Lung (tissue), 11 donors: ENCODE measurements at regions not wholly inside any gene's neighbourhood (a gene's known extent, or its start where the extent isn't known, plus 50 kb on each side); places are given as distances from the start of the nearest gene placed in this dataset.

Experiments
- ATAC-seq: fragments of 200-7000 bp; cut with Tn5 transposase; one replicate; pipeline ENCODE4 v1.9.1; 2020; ENCODE audit warnings: moderate number of reproducible peaks; ENCODE audit not compliant: insufficient read depth, low FRiP score
- DNase-seq, 3 donors: peaks; one replicate each; pipeline ENCODE4 v3.0.0-alpha.2; 2013 to 2017
- H3K27ac ChIP-seq, 2 donors: one replicate each; pipeline ENCODE4 v1.5.1; 2013; ENCODE audit warnings: mild to moderate bottlenecking in 2 of 2, moderate library complexity in 2 of 2, control low read depth in 1 of 2, inconsistent platforms in 1 of 2, low read depth in 1 of 2, low read length in 1 of 2
- H3K27me3 ChIP-seq, 3 donors: one replicate each; pipeline ENCODE4 v1.5.1; 2013; ENCODE audit warnings: low read length in 2 of 3; ENCODE audit not compliant: control insufficient read depth in 3 of 3, insufficient read depth in 3 of 3
- H3K36me3 ChIP-seq, 4 donors: one replicate each; pipeline ENCODE4 v1.5.1; 2013; ENCODE audit warnings: low read length in 4 of 4, mild to moderate bottlenecking in 1 of 4, moderate library complexity in 1 of 4; ENCODE audit not compliant: control insufficient read depth in 4 of 4, insufficient read depth in 4 of 4
- H3K4me1 ChIP-seq, 5 donors: one replicate each; pipeline ENCODE4 v1.5.1; 2013; ENCODE audit warnings: low read length in 5 of 5, mild to moderate bottlenecking in 2 of 5, moderate library complexity in 1 of 5; ENCODE audit not compliant: control insufficient read depth in 5 of 5, insufficient read depth in 5 of 5
- H3K4me3 ChIP-seq: one replicate; pipeline ENCODE4 v1.5.1; 2013; ENCODE audit warnings: mild to moderate bottlenecking, control low read depth, moderate library complexity
- H3K9ac ChIP-seq, 2 donors: one replicate each; pipeline ENCODE4 v1.5.1; 2013; ENCODE audit warnings: low read length in 2 of 2, control low read depth in 1 of 2; ENCODE audit not compliant: insufficient read depth in 1 of 2
- H3K9me3 ChIP-seq, 4 donors: one replicate each; pipeline ENCODE4 v1.5.1; 2013; ENCODE audit warnings: low read length in 3 of 4, mild to moderate bottlenecking in 1 of 4, moderate library complexity in 1 of 4; ENCODE audit not compliant: control insufficient read depth in 4 of 4, insufficient read depth in 3 of 4
- WGBS, 2 donors: extraction: QIAGEN DNeasy Blood & Tissue Kit; methylation state at CpG; one replicate each; pipeline ENCODE4 v1.1.7; 2013; 5-methylcytosine and 5-hydroxymethylcytosine counted together
- TF ChIP-seq, protein P1 (sequence below): IDR thresholded peaks from 2 replicates; pipeline ENCODE4 v1.5.1; 2012; ENCODE audit warnings: mild to moderate bottlenecking; ENCODE audit errors: control extremely low read depth, extremely low read depth
- donor health status: control.
- donor health status: control.
- donor health status: Bipolar disorder and iron deficiency.
- donor health status: healthy.
- donor health status: DM: yes; HTN: yes; CAD: no.

DNA sequence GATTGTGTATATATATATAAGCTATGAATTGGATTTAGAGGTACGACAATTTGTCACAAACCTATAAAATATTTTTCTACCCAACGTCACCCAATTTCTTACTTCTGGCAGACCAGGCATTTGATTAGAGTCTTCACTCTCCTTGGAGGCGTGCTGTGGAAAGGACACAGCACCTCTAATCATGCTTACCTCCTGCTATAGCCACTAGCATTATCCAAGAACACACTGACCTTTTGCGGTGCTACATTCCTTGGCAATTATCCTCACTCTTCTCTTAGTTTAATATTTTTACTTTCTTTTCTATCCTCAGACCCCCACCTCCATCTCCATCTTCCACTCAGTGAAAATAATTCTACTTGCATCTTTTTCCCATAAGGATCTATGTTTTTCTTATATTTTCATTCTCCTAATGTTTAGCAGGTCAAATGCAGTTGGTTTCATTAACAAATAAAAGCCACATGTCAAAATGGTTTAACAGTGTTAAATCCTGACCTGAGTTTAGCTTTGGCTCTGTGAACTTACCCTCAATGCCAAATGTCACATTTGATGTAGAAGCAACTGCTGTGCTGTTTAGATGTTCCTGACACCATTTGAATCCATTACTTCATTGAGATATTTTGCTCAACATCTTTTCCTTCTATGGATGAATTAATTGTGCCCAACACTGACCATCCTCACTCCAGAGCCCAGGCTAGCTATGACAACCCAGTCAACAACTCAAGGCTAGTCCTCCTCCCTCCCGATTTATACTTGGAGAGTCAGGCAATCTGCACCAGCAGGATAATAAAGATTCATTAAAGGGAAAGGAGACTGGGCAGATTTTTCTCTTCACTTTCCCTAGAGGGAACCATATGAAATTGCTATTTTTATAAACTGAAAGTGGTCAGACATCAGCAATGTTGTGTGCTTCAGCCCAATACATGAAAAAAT, 240.5 kb downstream of the MREG start:
- no peak for ATAC-seq
- Histone ChIP-seq H3K27me3 (no peaks in the 10 kb centered on the region), H3K27ac (no peak overlapping the region), H3K4me3 (no peak overlapping the region), H3K9ac (no peak overlapping the region), H3K36me3 (no peaks in the 10 kb centered on the region), H3K9me3 (peaks cover 0 to under 1% (median 0%) of the 10 kb centered on the region in 4 donors), H3K4me1 (peaks cover 0 to 15% (median 2%) of the 10 kb centered on the region in 5 donors)
- TF ChIP-seq, protein P1, sequence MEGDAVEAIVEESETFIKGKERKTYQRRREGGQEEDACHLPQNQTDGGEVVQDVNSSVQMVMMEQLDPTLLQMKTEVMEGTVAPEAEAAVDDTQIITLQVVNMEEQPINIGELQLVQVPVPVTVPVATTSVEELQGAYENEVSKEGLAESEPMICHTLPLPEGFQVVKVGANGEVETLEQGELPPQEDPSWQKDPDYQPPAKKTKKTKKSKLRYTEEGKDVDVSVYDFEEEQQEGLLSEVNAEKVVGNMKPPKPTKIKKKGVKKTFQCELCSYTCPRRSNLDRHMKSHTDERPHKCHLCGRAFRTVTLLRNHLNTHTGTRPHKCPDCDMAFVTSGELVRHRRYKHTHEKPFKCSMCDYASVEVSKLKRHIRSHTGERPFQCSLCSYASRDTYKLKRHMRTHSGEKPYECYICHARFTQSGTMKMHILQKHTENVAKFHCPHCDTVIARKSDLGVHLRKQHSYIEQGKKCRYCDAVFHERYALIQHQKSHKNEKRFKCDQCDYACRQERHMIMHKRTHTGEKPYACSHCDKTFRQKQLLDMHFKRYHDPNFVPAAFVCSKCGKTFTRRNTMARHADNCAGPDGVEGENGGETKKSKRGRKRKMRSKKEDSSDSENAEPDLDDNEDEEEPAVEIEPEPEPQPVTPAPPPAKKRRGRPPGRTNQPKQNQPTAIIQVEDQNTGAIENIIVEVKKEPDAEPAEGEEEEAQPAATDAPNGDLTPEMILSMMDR = no peak
- 91 to 97% methylated on average over 5 of the region's 5 CpGs for WGBS, 2 donors
- DNase-seq = no peak

DNA sequence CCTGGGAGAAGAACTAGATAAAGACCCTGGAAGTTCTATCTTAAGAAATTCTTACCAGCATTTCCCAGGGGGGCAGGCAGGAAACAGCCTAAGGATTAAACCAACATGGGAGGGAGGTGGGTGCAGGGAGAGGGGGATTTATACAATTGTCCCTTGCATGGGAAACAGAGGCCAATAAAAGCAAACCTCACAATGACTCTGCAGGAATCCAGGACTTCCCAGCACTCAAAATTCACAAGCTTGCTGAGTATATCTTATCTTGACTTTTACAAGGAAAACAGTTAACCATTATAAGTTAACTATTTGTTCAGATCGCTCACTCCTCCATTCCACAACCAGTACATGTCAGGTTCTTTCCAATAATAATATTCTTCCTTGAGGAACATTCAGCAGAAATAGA, 241.3 kb downstream of the MREG start:
- peaks cover 0 to 5% (median under 1%) of the 10 kb centered on the region in 4 donors for H3K9me3 ChIP-seq
- H3K9ac ChIP-seq = no peak overlapping the region
- 67 to 74% methylated on average over 1 of the region's 1 CpG for WGBS, 2 donors
- no peaks in the 10 kb centered on the region for H3K36me3 ChIP-seq
- ATAC-seq (no peak), DNase-seq (no peak)
- TF ChIP-seq, protein P1 = no peak
- no peak overlapping the region for H3K27ac ChIP-seq
- H3K4me3 ChIP-seq = no peak overlapping the region
- H3K27me3 ChIP-seq = no peaks in the 10 kb centered on the region
- H3K4me1 ChIP-seq = peaks cover 0 to 15% (median 2%) of the 10 kb centered on the region in 5 donors

GRCh38 chr2:215771241-215771640, 242.1 kb downstream of the MREG start:
- WGBS, 2 donors = 83 to 86% methylated on average over 2 of the region's 2 CpGs
- Histone ChIP-seq H3K4me3 (no peak overlapping the region), H3K9ac (no peak overlapping the region), H3K4me1 (peaks cover 0 to 9% (median 2%) of the 10 kb centered on the region in 5 donors), H3K36me3 (no peaks in the 10 kb centered on the region), H3K27ac (no peak overlapping the region), H3K9me3 (peaks cover 0 to 5% (median under 1%) of the 10 kb centered on the region in 4 donors), H3K27me3 (no peaks in the 10 kb centered on the region)
- ATAC-seq (no peak), DNase-seq (no peak)
- TF ChIP-seq, protein P1 = no peak
